IMR-90 (cell line): ENCODE measurements at regions not wholly inside any gene's neighbourhood (a gene's known extent, or its start where the extent isn't known, plus 50 kb on each side); places are given as distances from the start of the nearest gene placed in this dataset.

Experiments
- ATAC-seq: fragments of 200-7000 bp; cut with Tn5 transposase; 2 replicates; pipeline ENCODE4 v1.9.1; 2020; ENCODE audit warnings: low read depth, mild to moderate bottlenecking, moderate library complexity
- BruUV-seq: library from RNA; stranded (reverse); fragments of 400-500 nt; replicated peaks from 2 replicates; lab custom pipeline; 2021; lab: Mats Ljungman, UMichigan
- CTCF ChIA-PET: fragments of 300-600 bp; formaldehyde crosslinking; extraction: SDS; loops from one replicate; lab custom pipeline; 2021; ENCODE audit warnings: antibody characterized with exemption; lab: Yijun Ruan, JAX
- POLR2A ChIA-PET: fragments of 300-600 bp; sonication (Branson Sonifier 250); formaldehyde crosslinking; loops from one replicate; lab custom pipeline; 2022; ENCODE audit warnings: antibody characterized with exemption; ENCODE audit not compliant: unreplicated experiment; lab: Charles Lee
- DNase-seq: peaks from one replicate; pipeline ENCODE4 v3.0.0; 2013
- H2AFZ ChIP-seq: replicated peaks from 2 replicates; pipeline ENCODE3; 2013; ENCODE audit warnings: low read length, mild to moderate bottlenecking; ENCODE audit not compliant: poor library complexity
- H2AK5ac ChIP-seq: 2 replicates; pipeline ENCODE4 v1.6.1; 2013; ENCODE audit warnings: low read depth, low read length, inconsistent platforms
- H2AK9ac ChIP-seq: replicated peaks from 2 replicates; pipeline ENCODE3; 2013; ENCODE audit warnings: mild to moderate bottlenecking, low read depth, low read length, moderate library complexity; ENCODE audit not compliant: poor library complexity
- H2BK120ac ChIP-seq: 2 replicates; pipeline ENCODE4 v1.6.1; 2013; ENCODE audit warnings: low read depth, low read length, inconsistent platforms
- H2BK15ac ChIP-seq: 3 replicates; pipeline ENCODE4 v1.6.1; 2013; ENCODE audit warnings: low read depth, low read length, inconsistent platforms
- H2BK20ac ChIP-seq: 2 replicates; pipeline ENCODE4 v1.6.1; 2013; ENCODE audit warnings: low read depth, mild to moderate bottlenecking, inconsistent platforms, low read length, moderate library complexity
- H2BK5ac ChIP-seq: 2 replicates; pipeline ENCODE4 v1.6.1; 2013; ENCODE audit warnings: mild to moderate bottlenecking, low read depth, low read length, inconsistent platforms; ENCODE audit not compliant: poor library complexity, severe bottlenecking
- H3K14ac ChIP-seq: replicated peaks from 2 replicates; pipeline ENCODE4 v1.6.1; 2013; ENCODE audit warnings: low read depth, low read length, inconsistent platforms
- H3K18ac ChIP-seq: 2 replicates; pipeline ENCODE4 v1.6.1; 2013; ENCODE audit warnings: low read depth, low read length, control low read depth
- H3K23ac ChIP-seq: 2 replicates; pipeline ENCODE4 v1.6.1; 2013; ENCODE audit warnings: low read depth, low read length, inconsistent platforms
- H3K27ac ChIP-seq: 2 replicates; pipeline ENCODE4 v1.5.1; 2013; ENCODE audit warnings: mild to moderate bottlenecking, control low read depth, low read length; ENCODE audit not compliant: insufficient read depth
- H3K27me3 ChIP-seq: 2 replicates; pipeline ENCODE4 v1.6.1; 2013; ENCODE audit warnings: low read length; ENCODE audit not compliant: control insufficient read depth, insufficient read depth
- H3K36me3 ChIP-seq: 2 replicates; pipeline ENCODE4 v1.6.1; 2013; ENCODE audit warnings: low read length, mixed read lengths; ENCODE audit not compliant: control insufficient read depth, insufficient read depth
- H3K4ac ChIP-seq: 2 replicates; pipeline ENCODE4 v1.6.1; 2013; ENCODE audit warnings: low read depth, low read length, inconsistent platforms
- H3K4me1 ChIP-seq: 2 replicates; pipeline ENCODE4 v1.6.1; 2013; ENCODE audit warnings: low read length, mixed read lengths; ENCODE audit not compliant: control insufficient read depth, insufficient read depth
- H3K4me2 ChIP-seq: 2 replicates; pipeline ENCODE4 v1.6.1; 2013; ENCODE audit warnings: low read depth, mild to moderate bottlenecking, control low read depth, low read length, moderate library complexity
- H3K4me3 ChIP-seq: 2 replicates; pipeline ENCODE4 v1.5.1; 2013; ENCODE audit warnings: low read depth, mild to moderate bottlenecking, control low read depth, low read length, moderate library complexity; ENCODE audit not compliant: insufficient read depth
- H3K56ac ChIP-seq: 2 replicates; pipeline ENCODE4 v1.6.1; 2013; ENCODE audit warnings: low read length, inconsistent platforms; ENCODE audit not compliant: insufficient read depth; ENCODE audit errors: extremely low read depth
- H3K79me1 ChIP-seq, 2 experiments: 2 replicates each; pipeline ENCODE4 v1.6.1; 2013; ENCODE audit warnings: low read length in 2 of 2, inconsistent platforms in 1 of 2, low read depth in 1 of 2
- H3K9ac ChIP-seq: 2 replicates; pipeline ENCODE4 v1.6.1; 2013; ENCODE audit warnings: low read depth, low read length, control low read depth
- H3K9me1 ChIP-seq: 2 replicates; pipeline ENCODE4 v1.6.1; 2013; ENCODE audit warnings: low read length, inconsistent platforms; ENCODE audit not compliant: insufficient read depth
- H3K9me3 ChIP-seq: 2 replicates; pipeline ENCODE4 v1.6.1; 2013; ENCODE audit warnings: low read length; ENCODE audit not compliant: control insufficient read depth, insufficient read depth
- H4K20me1 ChIP-seq: 2 replicates; pipeline ENCODE4 v1.6.1; 2013; ENCODE audit warnings: low read length, inconsistent platforms; ENCODE audit not compliant: insufficient read depth
- H4K5ac ChIP-seq: 2 replicates; pipeline ENCODE4 v1.6.1; 2013; ENCODE audit warnings: mild to moderate bottlenecking, low read depth, low read length, control low read depth
- H4K8ac ChIP-seq, 2 experiments: 2 replicates each; pipeline ENCODE4 v1.6.1; 2013; ENCODE audit warnings: low read depth in 2 of 2, low read length in 2 of 2, control low read depth in 1 of 2, inconsistent platforms in 1 of 2
- H4K91ac ChIP-seq: 2 replicates; pipeline ENCODE4 v1.6.1; 2013; ENCODE audit warnings: low read depth, low read length, inconsistent platforms; ENCODE audit not compliant: insufficient read depth
- BHLHE40 ChIP-seq: fragments of 150-350 bp; IDR thresholded peaks from 2 replicates; pipeline ENCODE4 v1.6.1; 2016; ENCODE audit warnings: mild to moderate bottlenecking, low read depth, low read length
- CTCF ChIP-seq: conservative IDR thresholded peaks from 2 replicates; pipeline ENCODE4 v1.5.1; 2012; ENCODE audit warnings: mild to moderate bottlenecking, low read depth, low read length, improper control_type of control experiment
- MAFK ChIP-seq: IDR thresholded peaks from 2 replicates; pipeline ENCODE4 v1.6.1; 2012; ENCODE audit warnings: low read depth, low read length, improper control_type of control experiment
- MAZ ChIP-seq: IDR thresholded peaks from 2 replicates; pipeline ENCODE4 v1.6.1; 2012; ENCODE audit warnings: low read depth, mild to moderate bottlenecking, low read length, improper control_type of control experiment, moderate library complexity, borderline replicate concordance
- NFE2L2 ChIP-seq: fragments of 150-350 bp; IDR thresholded peaks from 2 replicates; pipeline ENCODE4 v1.6.1; 2016; ENCODE audit warnings: low read depth, mild to moderate bottlenecking, low read length
- POLR2A ChIP-seq: IDR thresholded peaks from 2 replicates; pipeline ENCODE4 v1.6.1; 2012; ENCODE audit warnings: mild to moderate bottlenecking, low read depth, low read length
- RCOR1 ChIP-seq: IDR thresholded peaks from 2 replicates; pipeline ENCODE4 v1.6.1; 2012; ENCODE audit warnings: mild to moderate bottlenecking, low read length, improper control_type of control experiment; ENCODE audit not compliant: insufficient replicate concordance
- USF2 ChIP-seq: fragments of 150-350 bp; IDR thresholded peaks from 2 replicates; pipeline ENCODE4 v1.6.1; 2017; ENCODE audit warnings: mild to moderate bottlenecking, antibody characterized with exemption, low read length, low read depth
- dilution Hi-C: fragments of 300-500 bp; cut with HindIII; formaldehyde crosslinking; loops from one replicate; pipeline ENCODE4 v1.14.3; 2018; ENCODE audit warnings: low sequenced_read_pairs; ENCODE audit not compliant: unreplicated experiment
- in situ Hi-C: fragments of 300-500 bp; cut with MboI; formaldehyde crosslinking; loops from 3 replicates; pipeline ENCODE4 v1.14.3; 2019; ENCODE audit warnings: low sequenced_read_pairs, inconsistent platforms, mixed read lengths
- intact Hi-C: fragments of 100-400 bp; cut with micrococcal nuclease; formaldehyde crosslinking; loops from 2 replicates; pipeline ENCODE4 v1.10.0; 2022

DNA sequence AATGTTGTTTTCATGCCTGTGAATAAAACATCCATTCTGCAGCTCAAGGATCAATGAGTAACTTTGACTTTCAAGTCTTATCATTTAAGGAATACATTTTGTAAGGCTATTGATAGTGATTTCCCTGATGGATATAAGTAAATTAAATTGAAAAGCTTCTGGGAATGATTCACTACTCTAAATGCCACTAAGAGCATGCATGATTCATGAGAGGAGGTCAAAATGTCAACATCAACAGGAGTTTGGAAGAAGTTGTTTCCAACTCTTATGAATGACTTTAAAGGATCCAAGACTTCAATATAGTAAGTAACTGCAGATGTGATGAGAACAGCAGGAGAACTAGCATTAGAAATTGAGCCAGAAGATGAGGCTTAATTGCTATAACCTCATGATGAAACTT, 1487.3 kb downstream of the PCDH7 start:
- in situ Hi-C loops = no loop called here
- CTCF ChIA-PET = no interaction called here

More for the DNA sequence above, 1487.3 kb downstream of the PCDH7 start:
- Histone ChIP-seq H3K4me3 (no peak overlapping the region), H4K20me1 (no peaks in the 10 kb centered on the region), H2BK20ac (no peak overlapping the region), H3K56ac (no peak overlapping the region), H3K9me1 (no peaks in the 10 kb centered on the region), H2BK15ac (no peak overlapping the region), H3K9me3 (0 out of 2 replicates have a peak, but pooled peaks cover 3% of the 10 kb centered on the region), H2AK5ac (no peak overlapping the region), H3K14ac (no peak overlapping the region), H2AK9ac (no peak overlapping the region), H3K27ac (no peak overlapping the region), H3K4me2 (no peak overlapping the region), H3K23ac (no peak overlapping the region), H3K27me3 (no peaks in the 10 kb centered on the region), H4K5ac (no peak overlapping the region), H2BK5ac (no peak overlapping the region), H2BK120ac (no peak overlapping the region), H4K8ac (no peak overlapping the region), H3K4ac (no peak overlapping the region), H3K79me1 (no peaks in the 10 kb centered on the region), H3K18ac (no peak overlapping the region), H3K9ac (no peak overlapping the region), H4K91ac (no peak overlapping the region), H3K4me1 (no peaks in the 10 kb centered on the region), H2AFZ (no peak overlapping the region), H3K36me3 (no peaks in the 10 kb centered on the region)
- dilution Hi-C loops = no loop called here
- POLR2A ChIA-PET = no interaction called here
- no peak for TF ChIP-seq MAZ
- no peak for TF ChIP-seq NFE2L2
- TF ChIP-seq MAFK = no peak
- no peak for TF ChIP-seq USF2
- TF ChIP-seq BHLHE40 = no peak
- no peak for TF ChIP-seq CTCF
- TF ChIP-seq POLR2A = no peak
- TF ChIP-seq RCOR1 = no peak
- no peak for ATAC-seq
- intact Hi-C loops = no loop called here
- BruUV-seq = no TSS peak
- no peak for DNase-seq
